Activated T-helper 1 cell treated with anti-CD3 and anti-CD28 coated beads, Interleukin-12 subunit alpha, Interleukin-12 subunit beta, Interleukin-2, Interleukin-4 antibody, amounts not matched to agents 30 ng/mL and 10 ng/mL and 1 ng/mL, durations not matched to agents 14 hours and 24 hours and 36 hours (primary cell): ENCODE measurements at regions not wholly inside any gene's neighbourhood (a gene's known extent, or its start where the extent isn't known, plus 50 kb on each side); places are given as distances from the start of the nearest gene placed in this dataset.

ENCODE experiments used
- DNase-seq: peaks from one replicate; pipeline ENCODE4 v3.0.0; 2021; ENCODE audit warnings: low spot score
- H3K27ac Mint-ChIP-seq: one replicate; pipeline ENCODE4 v1.8.0; 2021; ENCODE audit warnings: mild to moderate bottlenecking, mixed read lengths
- H3K27me3 Mint-ChIP-seq: one replicate; pipeline ENCODE4 v1.8.0; 2022; ENCODE audit warnings: mild to moderate bottlenecking, moderate library complexity, mixed read lengths; ENCODE audit not compliant: insufficient read depth
- H3K36me3 Mint-ChIP-seq: one replicate; pipeline ENCODE4 v1.8.0; 2021; ENCODE audit warnings: low read depth, mixed read lengths
- H3K4me1 Mint-ChIP-seq: one replicate; pipeline ENCODE4 v1.8.0; 2021; ENCODE audit warnings: low read depth, mixed read lengths
- H3K4me3 Mint-ChIP-seq: one replicate; pipeline ENCODE4 v1.8.0; 2021; ENCODE audit warnings: mild to moderate bottlenecking, moderate library complexity, mixed read lengths
- H3K9me3 Mint-ChIP-seq: one replicate; pipeline ENCODE4 v1.8.0; 2021; ENCODE audit warnings: mixed read lengths
- intact Hi-C: fragments of 100-400 bp; cut with micrococcal nuclease; formaldehyde crosslinking; loops from one replicate; pipeline ENCODE4 v1.15.1; 2024

DNA sequence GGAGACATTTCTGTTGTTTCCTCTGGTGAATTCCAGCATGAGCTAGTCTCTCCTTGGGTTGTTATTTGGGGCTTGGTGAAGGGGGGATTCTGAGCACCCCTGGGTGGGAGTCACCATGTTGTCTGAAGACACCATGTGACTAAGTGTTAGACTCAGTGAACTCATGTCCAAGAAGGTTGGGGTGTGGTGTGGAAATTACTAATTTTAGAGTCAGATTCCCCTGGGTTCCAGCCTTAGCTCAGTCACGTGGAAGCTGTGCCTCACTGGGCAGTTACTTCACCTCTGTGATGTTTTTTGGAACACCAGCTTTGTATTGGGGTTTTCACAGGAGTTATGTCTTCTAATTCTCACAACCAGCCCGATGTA lies 171.5 kb downstream of the RPLP1 start:
- intact Hi-C loops = no loop called here
- no peak overlapping the region for H3K4me3 Mint-ChIP-seq
- no peaks in the 10 kb centered on the region for H3K36me3 Mint-ChIP-seq
- no peak overlapping the region for H3K27ac Mint-ChIP-seq
- no peaks in the 10 kb centered on the region for H3K9me3 Mint-ChIP-seq
- no peak for DNase-seq
- H3K4me1 Mint-ChIP-seq = no peaks in the 10 kb centered on the region
- peaks cover 9% of the 10 kb centered on the region for H3K27me3 Mint-ChIP-seq

DNA sequence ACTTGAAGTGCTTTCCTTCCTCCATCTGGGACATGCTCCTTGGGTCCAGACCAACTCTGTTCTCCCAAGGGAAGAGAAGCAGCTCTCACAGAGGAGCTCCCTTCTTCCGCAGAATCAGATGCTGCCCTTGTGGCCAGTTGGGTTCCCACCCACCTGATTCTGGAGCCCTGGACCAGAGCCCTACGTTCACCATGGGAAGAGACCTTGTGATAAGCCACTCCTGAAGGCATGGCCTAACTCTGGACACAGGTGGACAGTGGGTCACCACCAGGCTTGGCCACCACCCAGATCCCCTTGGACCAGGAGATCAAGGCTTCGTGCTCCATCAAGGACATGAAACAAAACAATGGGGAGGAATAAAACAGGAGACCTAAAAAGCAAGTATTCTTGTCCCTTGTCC lies 172.2 kb downstream of the RPLP1 start:
- Mint-ChIP-seq H3K27ac (no peak overlapping the region), H3K27me3 (peaks cover 9% of the 10 kb centered on the region), H3K4me3 (no peak overlapping the region), H3K4me1 (no peaks in the 10 kb centered on the region), H3K9me3 (no peaks in the 10 kb centered on the region), H3K36me3 (no peaks in the 10 kb centered on the region)
- intact Hi-C loops = no loop called here
- DNase-seq = no peak

DNA sequence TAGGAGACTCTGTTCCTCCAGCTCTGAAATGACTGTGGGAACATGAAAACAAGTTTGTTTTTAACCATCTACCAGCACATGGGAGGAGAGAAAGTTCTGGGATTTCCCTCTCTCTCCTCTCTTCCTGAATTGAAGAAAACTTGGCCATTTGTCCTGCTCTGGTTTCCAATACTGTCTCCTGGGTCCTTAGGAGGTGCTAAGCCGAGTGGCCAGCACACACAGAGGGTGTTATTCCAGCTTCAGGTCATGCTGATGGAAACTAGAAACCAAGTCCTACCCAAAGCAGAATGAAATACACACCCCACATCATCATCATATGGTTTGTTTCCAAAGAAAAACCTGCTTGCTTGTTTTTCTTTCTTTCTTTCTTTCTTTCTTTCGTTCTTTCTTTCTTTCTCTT lies 172.7 kb downstream of the RPLP1 start:
- no peak overlapping the region for H3K4me3 Mint-ChIP-seq
- no peaks in the 10 kb centered on the region for H3K4me1 Mint-ChIP-seq
- H3K27me3 Mint-ChIP-seq = peaks cover 8% of the 10 kb centered on the region
- H3K9me3 Mint-ChIP-seq = no peaks in the 10 kb centered on the region
- no peak overlapping the region for H3K27ac Mint-ChIP-seq
- no peaks in the 10 kb centered on the region for H3K36me3 Mint-ChIP-seq
- DNase-seq = no peak
- intact Hi-C loops = no loop called here

DNA sequence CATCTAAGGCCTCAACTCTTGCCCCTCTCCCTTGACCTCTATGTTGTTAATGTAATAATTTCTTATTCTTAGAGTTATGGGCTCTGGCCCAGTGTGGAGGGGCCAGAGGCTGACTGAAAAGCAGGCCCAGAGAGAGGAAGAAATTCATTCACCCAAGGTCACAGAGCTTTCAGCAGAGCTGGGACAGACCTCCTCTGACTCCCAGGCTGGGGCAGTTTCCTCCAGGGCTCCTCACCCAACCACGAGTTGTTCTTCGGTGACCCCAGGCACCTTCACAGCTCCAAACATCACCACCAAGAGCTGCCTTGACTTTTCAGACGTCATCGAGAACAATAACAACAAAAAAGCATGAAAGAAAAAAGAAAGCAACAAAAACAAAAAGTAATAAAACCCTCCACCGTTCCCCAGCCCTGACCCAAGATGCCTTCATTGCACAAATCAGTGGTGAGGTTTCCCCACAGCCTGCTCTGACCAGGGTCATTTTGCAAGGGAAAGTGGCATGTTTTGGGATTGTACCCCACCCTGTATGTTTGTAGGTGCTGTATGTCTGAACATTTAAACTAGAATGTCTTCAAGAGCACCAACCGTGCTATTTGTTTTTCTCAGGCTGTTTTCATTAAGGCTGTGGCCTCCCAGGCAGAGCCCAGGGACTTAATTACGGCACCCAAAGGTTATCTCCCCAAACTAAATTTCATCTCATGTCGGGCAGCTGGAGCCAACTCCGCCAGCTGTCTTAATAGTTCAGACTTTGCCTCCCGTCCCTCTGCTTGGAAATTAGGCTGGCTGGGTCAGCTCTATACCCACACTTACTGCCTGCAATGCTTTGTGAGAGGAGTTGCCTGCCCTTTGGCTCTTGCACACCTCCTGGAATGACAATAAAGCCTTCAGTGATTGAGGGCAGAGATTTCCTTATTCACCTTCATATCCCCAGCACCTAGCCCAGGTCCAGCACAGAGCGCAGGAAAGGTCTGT lies 173.8 kb downstream of the RPLP1 start:
- no peak overlapping the region for H3K4me3 Mint-ChIP-seq

DNA sequence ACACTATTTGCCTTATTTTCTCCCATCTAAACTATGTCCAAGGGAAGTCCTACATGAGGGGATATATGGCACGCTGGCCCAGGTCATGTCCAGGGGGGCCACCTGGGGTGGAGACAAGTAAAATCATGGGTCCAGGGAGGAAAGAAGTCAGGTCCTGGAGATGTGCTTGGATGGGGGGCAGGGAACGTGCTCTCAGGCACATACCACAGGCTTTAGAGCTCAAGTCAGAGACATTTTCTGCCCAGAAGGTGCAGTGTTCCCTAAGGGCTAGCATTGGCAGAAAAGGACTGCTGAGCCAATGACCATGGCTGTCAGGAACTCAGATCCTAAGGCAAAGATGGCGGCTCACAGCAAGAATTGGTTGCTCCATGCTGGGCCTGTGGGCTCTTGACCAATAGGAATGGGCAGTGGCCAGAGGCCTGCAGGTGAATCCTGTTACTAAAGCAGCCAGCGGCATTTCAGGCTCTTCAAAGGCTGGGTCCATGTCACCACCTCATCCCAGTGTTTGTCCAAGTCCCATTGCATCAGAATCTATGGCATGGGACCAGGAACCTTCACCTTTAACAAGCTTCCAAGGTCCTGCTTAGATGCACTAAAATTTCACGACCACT lies 175.0 kb downstream of the RPLP1 start:
- no peaks in the 10 kb centered on the region for H3K36me3 Mint-ChIP-seq
- intact Hi-C loops = no loop called here

More for the DNA sequence above, 173.8 kb downstream of the RPLP1 start:
- H3K36me3 Mint-ChIP-seq = no peaks in the 10 kb centered on the region
- peaks cover 9% of the 10 kb centered on the region for H3K27me3 Mint-ChIP-seq
- no peak overlapping the region for H3K27ac Mint-ChIP-seq
- intact Hi-C loops = no loop called here
- no peak for DNase-seq
- H3K9me3 Mint-ChIP-seq = no peaks in the 10 kb centered on the region
- no peaks in the 10 kb centered on the region for H3K4me1 Mint-ChIP-seq

DNA sequence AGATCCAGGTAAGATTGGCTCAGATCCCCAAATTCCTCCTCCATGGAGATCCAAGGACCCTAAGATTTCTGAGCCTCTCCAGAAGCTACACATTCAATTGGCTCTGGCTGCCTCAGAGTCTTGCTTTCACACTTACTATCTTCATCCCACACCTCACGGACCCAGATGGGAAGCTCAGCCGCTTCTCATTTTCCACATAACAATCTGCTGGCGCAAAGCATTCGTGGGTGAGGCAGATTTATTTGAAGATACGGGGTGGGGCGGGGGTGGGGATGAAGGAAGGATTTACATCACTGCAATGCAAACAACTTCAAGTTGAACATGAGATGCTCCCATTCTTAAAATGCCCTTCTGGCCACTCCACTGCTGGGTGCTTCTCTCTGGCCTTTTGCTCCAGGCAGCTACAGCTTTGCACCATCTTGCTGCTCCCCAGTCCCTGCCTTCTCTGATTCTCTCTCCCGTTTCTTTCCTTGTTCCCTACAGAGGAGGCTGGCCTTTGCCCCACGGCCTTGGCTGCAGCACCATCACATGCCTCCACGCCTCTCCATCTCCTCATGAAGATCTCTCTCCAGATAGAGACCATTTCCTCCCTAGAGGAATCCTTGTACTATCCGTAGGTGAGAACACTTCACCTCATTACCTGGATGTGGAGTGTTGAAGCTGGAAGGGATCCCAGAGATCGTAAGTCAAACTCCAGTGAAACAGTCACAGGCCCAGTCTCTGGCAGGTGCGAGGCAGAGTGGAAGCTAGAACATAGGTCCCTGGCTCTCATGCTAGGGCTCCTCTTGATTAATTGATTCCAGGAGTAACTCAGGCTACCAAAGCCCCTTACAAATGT lies 175.9 kb downstream of the RPLP1 start:
- intact Hi-C loops = no loop called here
- H3K4me3 Mint-ChIP-seq = no peak overlapping the region
- H3K4me1 Mint-ChIP-seq = no peaks in the 10 kb centered on the region
- no peaks in the 10 kb centered on the region for H3K9me3 Mint-ChIP-seq
- DNase-seq = no peak
- H3K27me3 Mint-ChIP-seq = peaks cover 18% of the 10 kb centered on the region
- no peaks in the 10 kb centered on the region for H3K36me3 Mint-ChIP-seq
- no peak overlapping the region for H3K27ac Mint-ChIP-seq

More for the DNA sequence above, 175.0 kb downstream of the RPLP1 start:
- no peaks in the 10 kb centered on the region for H3K4me1 Mint-ChIP-seq
- H3K27me3 Mint-ChIP-seq = peaks cover 12% of the 10 kb centered on the region
- H3K4me3 Mint-ChIP-seq = no peak overlapping the region
- DNase-seq = no peak
- H3K9me3 Mint-ChIP-seq = no peaks in the 10 kb centered on the region
- no peak overlapping the region for H3K27ac Mint-ChIP-seq

DNA sequence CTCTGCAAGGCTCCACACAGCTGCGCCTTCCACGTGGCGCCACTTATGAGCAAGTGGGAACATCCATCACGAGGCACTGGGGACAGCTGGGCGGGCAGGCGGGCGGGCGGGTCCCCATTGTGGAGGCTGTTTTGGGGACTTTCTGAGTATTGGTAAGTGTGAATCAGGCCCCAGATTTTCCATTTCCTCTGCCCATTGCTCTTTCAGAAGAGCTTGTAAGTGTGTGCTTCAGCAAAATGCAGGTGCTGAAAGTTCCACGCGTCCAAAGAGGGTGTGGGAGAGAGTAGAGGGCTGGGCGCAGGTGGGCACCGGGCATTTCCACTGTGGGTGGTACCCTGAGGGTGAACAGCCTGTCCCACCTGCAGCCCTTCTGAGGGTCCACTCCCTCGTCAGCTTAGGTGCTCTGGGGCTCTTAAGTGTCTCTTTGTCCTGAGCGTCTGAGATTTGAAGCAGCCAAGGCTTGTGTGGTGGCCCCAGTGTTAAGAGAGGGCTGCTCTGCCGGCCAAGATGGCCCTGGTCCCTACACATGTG lies 177.1 kb downstream of the RPLP1 start:
- DNase-seq = no peak
- intact Hi-C loops = no loop called here
- Mint-ChIP-seq H3K9me3 (no peaks in the 10 kb centered on the region), H3K36me3 (no peaks in the 10 kb centered on the region), H3K27me3 (peaks cover 18% of the 10 kb centered on the region), H3K27ac (no peak overlapping the region), H3K4me3 (no peak overlapping the region), H3K4me1 (no peaks in the 10 kb centered on the region)

DNA sequence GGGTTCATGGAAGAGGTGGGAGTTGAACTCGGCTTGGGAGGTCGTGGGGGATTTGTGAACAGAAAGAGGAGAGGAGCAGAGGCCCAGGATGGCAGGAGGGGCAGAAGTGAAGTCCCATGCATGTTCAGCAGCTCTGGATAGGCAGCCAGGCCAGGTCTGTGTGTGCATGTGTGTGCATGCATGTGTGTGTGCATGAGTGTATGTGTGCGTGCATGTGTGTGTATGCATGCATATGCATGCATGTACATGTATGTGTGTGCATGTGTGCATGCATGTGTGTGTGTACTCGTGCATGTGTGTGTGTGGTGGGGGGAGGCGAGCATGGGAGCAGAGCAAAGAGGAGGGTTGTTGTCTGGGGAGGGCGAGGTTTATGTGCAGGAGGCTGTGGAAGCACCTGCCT lies 178.4 kb downstream of the RPLP1 start:
- Mint-ChIP-seq H3K36me3 (no peaks in the 10 kb centered on the region), H3K4me1 (no peaks in the 10 kb centered on the region), H3K9me3 (no peaks in the 10 kb centered on the region), H3K27ac (no peak overlapping the region), H3K27me3 (peaks cover 26% of the 10 kb centered on the region), H3K4me3 (no peak overlapping the region)
- DNase-seq = no peak
- intact Hi-C loops = no loop called here

DNA sequence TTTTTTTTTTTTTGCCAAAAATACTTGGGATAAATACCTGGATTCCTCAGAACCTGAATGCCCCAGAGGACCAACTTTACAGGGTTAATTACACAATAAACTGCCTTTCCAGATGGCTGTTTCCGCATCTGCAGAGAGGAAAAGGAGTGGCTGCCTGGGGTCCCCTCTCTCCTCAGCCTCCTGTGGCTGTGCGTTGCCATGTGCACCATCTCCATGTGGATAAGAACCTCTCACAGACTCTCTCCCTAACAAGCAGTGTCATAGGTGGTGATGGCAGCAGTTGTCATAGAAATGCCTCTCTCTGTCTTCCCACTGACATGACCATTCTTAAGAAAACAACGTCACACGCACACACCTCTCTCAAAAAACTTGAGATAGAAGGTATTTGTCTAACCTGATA lies 179.4 kb downstream of the RPLP1 start:
- Mint-ChIP-seq H3K27ac (no peak overlapping the region), H3K9me3 (no peaks in the 10 kb centered on the region), H3K27me3 (peaks cover 26% of the 10 kb centered on the region), H3K36me3 (no peaks in the 10 kb centered on the region), H3K4me1 (no peaks in the 10 kb centered on the region), H3K4me3 (no peak overlapping the region)
- intact Hi-C loops = no loop called here
- no peak for DNase-seq

DNA sequence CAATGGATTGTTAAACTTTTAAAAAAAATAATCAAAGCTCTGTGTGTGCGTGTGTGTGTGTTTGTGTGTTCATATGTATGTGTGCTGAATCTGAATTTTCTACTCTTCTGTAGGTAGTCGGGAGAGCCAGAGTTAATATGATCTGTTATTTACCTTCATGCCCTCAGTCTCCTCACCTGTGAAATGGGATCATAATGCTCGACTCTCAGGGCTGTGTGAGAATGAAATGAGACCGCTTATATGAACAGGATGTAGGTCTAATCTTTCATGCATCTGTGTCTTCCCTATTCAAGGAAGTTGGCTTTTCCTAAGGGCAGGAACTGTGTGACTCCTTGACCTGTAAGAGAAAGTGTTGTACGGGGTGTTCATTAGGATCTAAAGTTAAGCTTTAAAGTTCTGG lies 182.2 kb downstream of the RPLP1 start:
- DNase-seq = no peak
- Mint-ChIP-seq H3K36me3 (no peaks in the 10 kb centered on the region), H3K4me1 (no peaks in the 10 kb centered on the region), H3K27me3 (peaks cover 23% of the 10 kb centered on the region), H3K9me3 (peaks cover 2% of the 10 kb centered on the region), H3K27ac (no peak overlapping the region), H3K4me3 (no peak overlapping the region)
- intact Hi-C loops = no loop called here

DNA sequence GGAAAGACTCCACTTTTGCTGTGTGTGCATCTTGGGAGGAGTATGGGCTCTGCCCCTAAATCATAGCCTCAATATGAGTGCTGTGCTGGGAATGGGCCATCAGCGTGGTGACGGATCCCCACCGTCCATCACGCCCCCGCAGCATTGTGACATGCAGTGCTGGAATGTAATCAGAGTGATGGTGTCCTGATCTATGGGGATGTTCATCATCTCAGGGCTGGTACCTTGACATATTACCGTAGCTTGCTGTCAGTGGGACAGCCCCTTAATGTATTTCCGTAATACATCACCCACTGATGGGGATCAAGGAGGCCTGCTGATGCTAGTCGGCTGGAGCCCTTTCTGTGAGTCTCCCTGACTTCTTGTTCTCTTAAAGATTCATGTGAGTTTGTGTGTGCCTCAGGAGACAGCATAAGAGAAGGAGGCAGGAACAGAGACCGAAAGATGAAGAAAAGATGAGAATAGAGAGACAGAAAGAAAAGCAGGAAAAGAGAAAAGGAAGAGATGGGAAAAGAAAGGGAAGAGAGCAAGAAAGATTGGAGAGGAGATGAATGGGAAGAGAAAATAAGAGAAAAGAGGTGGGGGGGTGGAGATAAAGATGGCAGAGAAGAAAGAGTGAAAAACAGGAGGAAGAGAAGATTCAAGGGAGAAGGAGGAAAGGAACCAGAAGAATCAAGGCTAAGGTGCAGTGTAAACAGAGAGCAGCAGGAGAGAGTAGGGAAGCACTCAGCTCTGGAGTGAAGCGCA lies 183.7 kb downstream of the RPLP1 start:
- peaks cover 8% of the 10 kb centered on the region for H3K9me3 Mint-ChIP-seq
- no peak for DNase-seq
- H3K4me3 Mint-ChIP-seq = no peak overlapping the region
- no peaks in the 10 kb centered on the region for H3K4me1 Mint-ChIP-seq
- H3K27ac Mint-ChIP-seq = no peak overlapping the region
- H3K36me3 Mint-ChIP-seq = no peaks in the 10 kb centered on the region
- peaks cover 26% of the 10 kb centered on the region for H3K27me3 Mint-ChIP-seq
- intact Hi-C loops = no loop called here

DNA sequence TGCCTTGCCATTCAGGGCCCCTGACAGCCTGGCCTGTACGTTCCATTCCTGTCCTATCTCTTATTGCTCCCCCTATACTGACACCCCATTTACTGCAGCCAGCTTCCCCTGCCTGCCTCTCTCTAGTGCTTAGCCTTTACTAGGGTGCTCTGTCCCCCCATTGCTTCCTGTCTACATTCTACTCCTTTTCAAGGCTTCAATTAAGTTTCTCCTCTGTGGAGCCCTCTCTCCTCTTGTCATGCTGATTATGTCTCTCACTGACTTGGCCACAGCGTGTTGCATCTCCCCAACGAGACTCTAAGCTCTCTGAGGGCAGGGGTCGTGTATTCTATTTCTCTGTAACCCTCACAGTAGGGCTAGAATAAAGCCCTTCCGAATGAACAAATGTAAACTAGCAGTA lies 185.2 kb downstream of the RPLP1 start:
- Mint-ChIP-seq H3K4me1 (no peaks in the 10 kb centered on the region), H3K36me3 (no peaks in the 10 kb centered on the region), H3K9me3 (peaks cover 15% of the 10 kb centered on the region), H3K27ac (no peak overlapping the region), H3K4me3 (no peak overlapping the region), H3K27me3 (peaks cover 27% of the 10 kb centered on the region)
- DNase-seq = no peak
- intact Hi-C loops = no loop called here
